ENCODE measurements at regions not wholly inside any gene's neighbourhood (a gene's known extent, or its start where the extent isn't known, plus 50 kb on each side); places are given as distances from the start of the nearest gene placed in this dataset.

GRCh38 chrX:39450234-39450977 lies 647.4 kb downstream of the BCOR start:
- Histone ChIP-seq H3K27ac (ENCODE audit: low read depth, low read length, severe bottlenecking) (no peak overlapping the region), H3K4me1 (ENCODE audit: control insufficient read depth, insufficient read depth, low read length, poor library complexity, severe bottlenecking) (no peaks in the 10 kb centered on the region), H3K4me3 (ENCODE audit: extremely low read depth, insufficient read depth, low read length, poor library complexity, severe bottlenecking) (no peak overlapping the region), H3K9me3 (ENCODE audit: control insufficient read depth, low read length) (no peaks in the 10 kb centered on the region), H3K36me3 (ENCODE audit: control insufficient read depth, insufficient read depth, low read length) (no peaks in the 10 kb centered on the region)
- 63 to 74% methylated on average over 2 to 5 of the region's 11 CpGs for WGBS, 2 experiments (ENCODE audit: insufficient coverage in 2 of 2)

GRCh38 chrX:39451046-39451445 lies 646.7 kb downstream of the BCOR start:
- H3K4me1 ChIP-seq (ENCODE audit: control insufficient read depth, insufficient read depth, low read length, poor library complexity, severe bottlenecking): no peaks in the 10 kb centered on the region
- no peak overlapping the region for H3K27ac ChIP-seq (ENCODE audit: low read depth, low read length, severe bottlenecking)
- H3K36me3 ChIP-seq (ENCODE audit: control insufficient read depth, insufficient read depth, low read length): no peaks in the 10 kb centered on the region
- WGBS, 2 experiments (ENCODE audit: insufficient coverage in 2 of 2): 80% methylated on average over 2 of the region's 7 CpGs; no CpG with 5 or more reads in 1 of the 2 experiments
- no peak overlapping the region for H3K4me3 ChIP-seq (ENCODE audit: extremely low read depth, insufficient read depth, low read length, poor library complexity, severe bottlenecking)
- H3K9me3 ChIP-seq (ENCODE audit: control insufficient read depth, low read length): no peaks in the 10 kb centered on the region

GRCh38 chrX:39452401-39452800 lies 645.4 kb downstream of the BCOR start:
- Histone ChIP-seq H3K4me1 (ENCODE audit: control insufficient read depth, insufficient read depth, low read length, poor library complexity, severe bottlenecking) (no peaks in the 10 kb centered on the region), H3K4me3 (ENCODE audit: extremely low read depth, insufficient read depth, low read length, poor library complexity, severe bottlenecking) (no peak overlapping the region), H3K9me3 (ENCODE audit: control insufficient read depth, low read length) (no peaks in the 10 kb centered on the region), H3K36me3 (ENCODE audit: control insufficient read depth, insufficient read depth, low read length) (no peaks in the 10 kb centered on the region), H3K27ac (ENCODE audit: low read depth, low read length, severe bottlenecking) (no peak overlapping the region)
- 80 to 90% methylated on average over 2 of the region's 4 CpGs for whole genome bisulfite sequencing, 2 experiments (ENCODE audit: insufficient coverage in 2 of 2)

- H3K36me3 ChIP-seq (ENCODE audit: control insufficient read depth, insufficient read depth, low read length): no peaks in the 10 kb centered on the region
- H3K27ac ChIP-seq (ENCODE audit: low read depth, low read length, severe bottlenecking): no peak overlapping the region
- no peak overlapping the region for H3K4me3 ChIP-seq (ENCODE audit: extremely low read depth, insufficient read depth, low read length, poor library complexity, severe bottlenecking)
- no peaks in the 10 kb centered on the region for H3K9me3 ChIP-seq (ENCODE audit: control insufficient read depth, low read length)
- no peaks in the 10 kb centered on the region for H3K4me1 ChIP-seq (ENCODE audit: control insufficient read depth, insufficient read depth, low read length, poor library complexity, severe bottlenecking)
- 83 to 93% methylated on average over 1 to 2 of the region's 5 CpGs for WGBS, 2 experiments (ENCODE audit: insufficient coverage in 2 of 2)
These were observed 643.7 kb downstream of the BCOR start for GRCh38 chrX:39453889-39454621.

GRCh38 chrX:39456894-39457604 lies 640.7 kb downstream of the BCOR start:
- 92 to 100% methylated on average over 1 to 2 of the region's 3 CpGs for WGBS, 2 experiments (ENCODE audit: insufficient coverage in 2 of 2)
- no peaks in the 10 kb centered on the region for H3K36me3 ChIP-seq (ENCODE audit: control insufficient read depth, insufficient read depth, low read length)
- no peaks in the 10 kb centered on the region for H3K4me1 ChIP-seq (ENCODE audit: control insufficient read depth, insufficient read depth, low read length, poor library complexity, severe bottlenecking)
- no peaks in the 10 kb centered on the region for H3K9me3 ChIP-seq (ENCODE audit: control insufficient read depth, low read length)
- H3K27ac ChIP-seq (ENCODE audit: low read depth, low read length, severe bottlenecking): no peak overlapping the region
- no peak overlapping the region for H3K4me3 ChIP-seq (ENCODE audit: extremely low read depth, insufficient read depth, low read length, poor library complexity, severe bottlenecking)

GRCh38 chrX:39458779-39459178 lies 639.0 kb downstream of the BCOR start:
- no peaks in the 10 kb centered on the region for H3K9me3 ChIP-seq (ENCODE audit: control insufficient read depth, low read length)
- H3K4me3 ChIP-seq (ENCODE audit: extremely low read depth, insufficient read depth, low read length, poor library complexity, severe bottlenecking): no peak overlapping the region
- no peak overlapping the region for H3K27ac ChIP-seq (ENCODE audit: low read depth, low read length, severe bottlenecking)
- no peaks in the 10 kb centered on the region for H3K36me3 ChIP-seq (ENCODE audit: control insufficient read depth, insufficient read depth, low read length)
- 80 to 100% methylated on average over 1 to 3 of the region's 5 CpGs for WGBS, 2 experiments (ENCODE audit: insufficient coverage in 2 of 2)
- no peaks in the 10 kb centered on the region for H3K4me1 ChIP-seq (ENCODE audit: control insufficient read depth, insufficient read depth, low read length, poor library complexity, severe bottlenecking)

GRCh38 chrX:39459204-39459603 lies 638.6 kb downstream of the BCOR start:
- Histone ChIP-seq H3K9me3 (ENCODE audit: control insufficient read depth, low read length) (no peaks in the 10 kb centered on the region), H3K27ac (ENCODE audit: low read depth, low read length, severe bottlenecking) (no peak overlapping the region)
- WGBS, 2 experiments (ENCODE audit: insufficient coverage in 2 of 2): 100% methylated on average over 1 of the region's 5 CpGs; no CpG with 5 or more reads in 1 of the 2 experiments

GRCh38 chrX:39459952-39460351 lies 637.8 kb downstream of the BCOR start:
- Histone ChIP-seq H3K36me3 (ENCODE audit: control insufficient read depth, insufficient read depth, low read length) (no peaks in the 10 kb centered on the region), H3K4me1 (ENCODE audit: control insufficient read depth, insufficient read depth, low read length, poor library complexity, severe bottlenecking) (no peaks in the 10 kb centered on the region), H3K9me3 (ENCODE audit: control insufficient read depth, low read length) (no peaks in the 10 kb centered on the region), H3K4me3 (ENCODE audit: extremely low read depth, insufficient read depth, low read length, poor library complexity, severe bottlenecking) (no peak overlapping the region), H3K27ac (ENCODE audit: low read depth, low read length, severe bottlenecking) (no peak overlapping the region)
- WGBS, 2 experiments (ENCODE audit: insufficient coverage in 2 of 2): no CpG with 5 or more reads among the region's 3 CpGs

More at GRCh38 chrX:39459204-39459603, 638.6 kb downstream of the BCOR start:
- Histone ChIP-seq H3K4me1 (ENCODE audit: control insufficient read depth, insufficient read depth, low read length, poor library complexity, severe bottlenecking) (no peaks in the 10 kb centered on the region), H3K4me3 (ENCODE audit: extremely low read depth, insufficient read depth, low read length, poor library complexity, severe bottlenecking) (no peak overlapping the region), H3K36me3 (ENCODE audit: control insufficient read depth, insufficient read depth, low read length) (no peaks in the 10 kb centered on the region)

- no peaks in the 10 kb centered on the region for H3K4me1 ChIP-seq (ENCODE audit: control insufficient read depth, insufficient read depth, low read length, poor library complexity, severe bottlenecking)
- WGBS, 2 experiments (ENCODE audit: insufficient coverage in 2 of 2): no CpG with 5 or more reads among the region's 1 CpG
These were observed 637.3 kb downstream of the BCOR start for GRCh38 chrX:39460499-39460898.

GRCh38 chrX:39462835-39463234 lies 634.9 kb downstream of the BCOR start:
- Histone ChIP-seq H3K4me3 (ENCODE audit: extremely low read depth, insufficient read depth, low read length, poor library complexity, severe bottlenecking) (no peak overlapping the region), H3K36me3 (ENCODE audit: control insufficient read depth, insufficient read depth, low read length) (no peaks in the 10 kb centered on the region)
- WGBS, 2 experiments (ENCODE audit: insufficient coverage in 2 of 2): no CpG with 5 or more reads among the region's 1 CpG

More at GRCh38 chrX:39460499-39460898, 637.3 kb downstream of the BCOR start:
- no peaks in the 10 kb centered on the region for H3K36me3 ChIP-seq (ENCODE audit: control insufficient read depth, insufficient read depth, low read length)
- H3K4me3 ChIP-seq (ENCODE audit: extremely low read depth, insufficient read depth, low read length, poor library complexity, severe bottlenecking): no peak overlapping the region
- H3K27ac ChIP-seq (ENCODE audit: low read depth, low read length, severe bottlenecking): no peak overlapping the region
- no peaks in the 10 kb centered on the region for H3K9me3 ChIP-seq (ENCODE audit: control insufficient read depth, low read length)

More at GRCh38 chrX:39462835-39463234, 634.9 kb downstream of the BCOR start:
- Histone ChIP-seq H3K4me1 (ENCODE audit: control insufficient read depth, insufficient read depth, low read length, poor library complexity, severe bottlenecking) (no peaks in the 10 kb centered on the region), H3K27ac (ENCODE audit: low read depth, low read length, severe bottlenecking) (no peak overlapping the region), H3K9me3 (ENCODE audit: control insufficient read depth, low read length) (no peaks in the 10 kb centered on the region)

Data from mesodermal cell (in vitro differentiated cells).